ENCODE measurements at regions not wholly inside any gene's neighbourhood (a gene's known extent, or its start where the extent isn't known, plus 50 kb on each side); places are given as distances from the start of the nearest gene placed in this dataset.
"Not testable (repeated sequence)": the region's sequence is repeated elsewhere in the genome, so short reads cannot be mapped to it uniquely, and the experiment has no call there.

DNA sequence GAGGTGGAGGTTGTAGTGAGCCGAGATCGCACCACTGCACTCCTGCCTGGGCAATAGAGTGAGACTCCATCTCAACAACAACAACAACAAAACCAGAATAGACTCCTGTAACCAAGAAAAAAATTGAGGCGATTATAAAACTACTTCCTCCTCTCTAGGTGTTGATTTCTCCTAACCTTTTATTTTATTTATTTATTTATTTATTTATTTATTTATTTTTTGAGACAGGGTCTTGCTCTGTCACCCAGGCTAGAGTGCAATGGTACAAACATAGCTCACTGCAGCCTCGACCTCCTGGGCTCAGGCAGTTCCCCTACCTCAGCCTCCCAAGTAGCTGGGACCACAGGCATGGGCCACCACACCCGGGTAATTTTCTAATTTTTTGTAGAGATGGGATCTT is 86.2 kb downstream of the METTL2B start:
- TF ChIP-seq CTCF (IDR thresholded peaks at IDR 0.05; ENCODE audit: extremely low read depth in 1 of 2, insufficient read depth in 1 of 2, low read depth in 1 of 2, low read length in 2 of 2); POLR2A (IDR thresholded peaks at IDR 0.05; ENCODE audit: low read depth, low read length); POLR2AphosphoS5 (IDR thresholded peaks at IDR 0.05; ENCODE audit: insufficient read depth, low read depth, low read length); EZH2 (IDR thresholded peaks at IDR 0.05; ENCODE audit: borderline replicate concordance, low read depth, low read length, severe bottlenecking): not testable (repeated sequence)
- TF ChIP-seq, protein P1, sequence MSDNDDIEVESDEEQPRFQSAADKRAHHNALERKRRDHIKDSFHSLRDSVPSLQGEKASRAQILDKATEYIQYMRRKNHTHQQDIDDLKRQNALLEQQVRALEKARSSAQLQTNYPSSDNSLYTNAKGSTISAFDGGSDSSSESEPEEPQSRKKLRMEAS (IDR thresholded peaks at IDR 0.05; ENCODE audit: insufficient read depth, insufficient read length) = not testable (repeated sequence)
